Psoas muscle (tissue), 7 donors: ENCODE measurements at regions not wholly inside any gene's neighbourhood (a gene's known extent, or its start where the extent isn't known, plus 50 kb on each side); places are given as distances from the start of the nearest gene placed in this dataset.
A peak's percentile ranks its signal among the peaks of the same experiment; 100 is the strongest.

Experiments
- ATAC-seq, 4 donors: fragments of 200-7000 bp; cut with Tn5 transposase; one replicate each; pipeline ENCODE4 v1.9.1; 2020; ENCODE audit warnings: moderate library complexity in 3 of 4, mild to moderate bottlenecking in 2 of 4
- DNase-seq, 2 donors: peaks; one replicate each; pipeline ENCODE4 v3.0.0-alpha.2; 2020
- H3K27ac ChIP-seq: fragments of 200-600 bp; one replicate; pipeline ENCODE4 v1.8.0; 2022
- H3K27me3 ChIP-seq, 3 donors: fragments of 200-600 bp in 1 of 3; one replicate each; pipeline versions ENCODE4 v1.6.1 to v1.8.0; 2013 to 2022; ENCODE audit warnings: low read length in 2 of 3, mild to moderate bottlenecking in 2 of 3, moderate library complexity in 1 of 3; ENCODE audit not compliant: insufficient read depth in 3 of 3
- H3K36me3 ChIP-seq, 2 donors: fragments of 200-600 bp in 1 of 2; one replicate each; pipeline versions ENCODE4 v1.6.1 to v1.8.0; 2013 to 2022; ENCODE audit warnings: low read depth in 1 of 2, mild to moderate bottlenecking in 1 of 2, moderate library complexity in 1 of 2; ENCODE audit not compliant: insufficient read depth in 1 of 2
- H3K4me1 ChIP-seq: fragments of 200-600 bp; one replicate; pipeline ENCODE4 v1.8.0; 2022
- H3K4me3 ChIP-seq: fragments of 200-600 bp; one replicate; pipeline ENCODE4 v1.8.0; 2022; ENCODE audit warnings: mild to moderate bottlenecking
- H3K9me3 ChIP-seq: fragments of 200-600 bp; one replicate; pipeline ENCODE4 v1.8.0; 2022
- WGBS, 3 donors: extraction: QIAGEN DNeasy Blood & Tissue Kit; methylation state at CpG; one replicate each; pipeline versions ENCODE4 v1.1.6 to v1.1.7; 2013; 5-methylcytosine and 5-hydroxymethylcytosine counted together
- intact Hi-C, 2 donors: fragments of 100-400 bp; cut with DNase I; formaldehyde crosslinking; loops; one replicate each; pipeline versions ENCODE4 v1.11.0 to v1.14.2; 2022
- TF ChIP-seq, protein P1 (sequence below): fragments of 200-600 bp; IDR thresholded peaks from one replicate; pipeline ENCODE4 v1.8.0; 2022; ENCODE audit warnings: antibody characterized with exemption
- donor health status: healthy with polysubstance abuse.
- donor health status: DM: no; HTN: no; CAD: no; lungs with moderate emphysema.
- donor health status: Bipolar disorder and iron deficiency.
- donor health status: healthy.
- donor health status: DM: yes; HTN: yes; CAD: no.
- donor health status: DM: no; HTN: no; CAD: no.
- donor health status: DM: yes; HTN: yes; CAD: no.

GRCh38 chr1:65512383-65512782, 91.9 kb downstream of the LEPR start:
- Histone ChIP-seq H3K9me3 (no peaks in the 10 kb centered on the region), H3K4me1 (peaks cover 29% of the 10 kb centered on the region), H3K4me3 (no peak overlapping the region), H3K27ac (peak overlapping the region; percentile 86), H3K36me3 (no peaks in the 10 kb centered on the region), H3K27me3 (no peaks in the 10 kb centered on the region)
- intact Hi-C loops: loop anchor here in 1 of 2 donors (5.0 kb wide), 1 partner anchor 90 kb away; the partner anchor contains the start of genes LEPR and LEPROT
- ATAC-seq (no peak), DNase-seq (no peak)
- TF ChIP-seq, protein P1, sequence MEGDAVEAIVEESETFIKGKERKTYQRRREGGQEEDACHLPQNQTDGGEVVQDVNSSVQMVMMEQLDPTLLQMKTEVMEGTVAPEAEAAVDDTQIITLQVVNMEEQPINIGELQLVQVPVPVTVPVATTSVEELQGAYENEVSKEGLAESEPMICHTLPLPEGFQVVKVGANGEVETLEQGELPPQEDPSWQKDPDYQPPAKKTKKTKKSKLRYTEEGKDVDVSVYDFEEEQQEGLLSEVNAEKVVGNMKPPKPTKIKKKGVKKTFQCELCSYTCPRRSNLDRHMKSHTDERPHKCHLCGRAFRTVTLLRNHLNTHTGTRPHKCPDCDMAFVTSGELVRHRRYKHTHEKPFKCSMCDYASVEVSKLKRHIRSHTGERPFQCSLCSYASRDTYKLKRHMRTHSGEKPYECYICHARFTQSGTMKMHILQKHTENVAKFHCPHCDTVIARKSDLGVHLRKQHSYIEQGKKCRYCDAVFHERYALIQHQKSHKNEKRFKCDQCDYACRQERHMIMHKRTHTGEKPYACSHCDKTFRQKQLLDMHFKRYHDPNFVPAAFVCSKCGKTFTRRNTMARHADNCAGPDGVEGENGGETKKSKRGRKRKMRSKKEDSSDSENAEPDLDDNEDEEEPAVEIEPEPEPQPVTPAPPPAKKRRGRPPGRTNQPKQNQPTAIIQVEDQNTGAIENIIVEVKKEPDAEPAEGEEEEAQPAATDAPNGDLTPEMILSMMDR: no peak
- 58 to 69% (median 62%) methylated on average over 4 of the region's 4 CpGs for WGBS, 3 donors

- intact Hi-C loops: loop anchor here in 1 of 2 donors (5.0 kb wide), 1 partner anchor 91 kb away; the partner anchor contains the start of genes LEPR and LEPROT
- peak in 3 of 4 donors; percentile 73 to 87 (median 83) for ATAC-seq
- no peaks in the 10 kb centered on the region for H3K27me3 ChIP-seq
- H3K4me3 ChIP-seq: peak overlapping the region; percentile 1
- H3K4me1 ChIP-seq: peaks cover 29% of the 10 kb centered on the region
- TF ChIP-seq, protein P1: no peak
- no peak for DNase-seq
- WGBS, 3 donors: 23 to 50% (median 41%) methylated on average over 1 of the region's 1 CpG
- peak overlapping the region; percentile 86 for H3K27ac ChIP-seq
- H3K9me3 ChIP-seq: no peaks in the 10 kb centered on the region
- H3K36me3 ChIP-seq: no peaks in the 10 kb centered on the region
Measured at GRCh38 chr1:65512967-65513780, 92.7 kb downstream of the LEPR start.

- ATAC-seq (peak; percentile 88 to 98 (median 94)), DNase-seq (peak in 1 of 2 donors; percentile 52)
- H3K4me3 ChIP-seq: peak overlapping the region; percentile 1
- no peaks in the 10 kb centered on the region for H3K27me3 ChIP-seq
- no peaks in the 10 kb centered on the region for H3K9me3 ChIP-seq
- H3K36me3 ChIP-seq: no peaks in the 10 kb centered on the region
- WGBS, 3 donors: 20 to 24% (median 23%) methylated on average over 2 of the region's 2 CpGs
- H3K27ac ChIP-seq: peak overlapping the region; percentile 86
- TF ChIP-seq, protein P1: no peak
- intact Hi-C loops: loop anchor here in 1 of 2 donors (5.0 kb wide), 1 partner anchor 92 kb away; the partner anchor contains the start of genes LEPR and LEPROT
- H3K4me1 ChIP-seq: peaks cover 29% of the 10 kb centered on the region
Measured at GRCh38 chr1:65514041-65514440, 93.6 kb downstream of the LEPR start.

GRCh38 chr1:65524931-65525265, 104.4 kb downstream of the LEPR start:
- H3K36me3 ChIP-seq: no peaks in the 10 kb centered on the region
- no peak for DNase-seq
- H3K27me3 ChIP-seq: peaks cover 0 to 20% (median 4%) of the 10 kb centered on the region in 3 donors
- WGBS, 3 donors: 38 to 46% (median 45%) methylated on average over 5 of the region's 5 CpGs
- H3K4me3 ChIP-seq: peak overlapping the region; percentile 72
- intact Hi-C loops: loop anchor here in 1 of 2 donors (5.0 kb wide), 1 partner anchor 48 kb away; no protein-coding TSS in a partner anchor
- H3K4me1 ChIP-seq: no peaks in the 10 kb centered on the region
- ATAC-seq: peak in 1 of 4 donors; percentile 12
- H3K9me3 ChIP-seq: no peaks in the 10 kb centered on the region
- peak overlapping the region; percentile 12 for H3K27ac ChIP-seq
- TF ChIP-seq, protein P1: no peak
